Putamen (tissue), 1 donor: ENCODE measurements at regions not wholly inside any gene's neighbourhood (a gene's known extent, or its start where the extent isn't known, plus 50 kb on each side); places are given as distances from the start of the nearest gene placed in this dataset.

ENCODE experiments used
- DNase-seq: peaks from one replicate; pipeline ENCODE4 v3.0.0-alpha.2; 2016; ENCODE audit warnings: low spot score

- DNase-seq: no peak
These were observed 482.9 kb upstream of the TEX13C start for GRCh38 chrX:124836786-124837185.

- no peak for DNase-seq
These were observed 477.5 kb upstream of the TEX13C start for GRCh38 chrX:124842205-124842604.

- no peak for DNase-seq
These were observed 458.9 kb upstream of the TEX13C start for GRCh38 chrX:124860736-124861135.

- no peak for DNase-seq
These were observed 457.4 kb upstream of the TEX13C start for GRCh38 chrX:124862301-124862700.

GRCh38 chrX:124863303-124863702, 456.4 kb upstream of the TEX13C start:
- DNase-seq: no peak

GRCh38 chrX:124887572-124887971, 432.1 kb upstream of the TEX13C start:
- no peak for DNase-seq

GRCh38 chrX:124895947-124896346, 423.7 kb upstream of the TEX13C start:
- no peak for DNase-seq

- DNase-seq: no peak
These were observed 416.7 kb upstream of the TEX13C start for GRCh38 chrX:124902953-124903352.

GRCh38 chrX:124910611-124911010, 409.1 kb upstream of the TEX13C start:
- DNase-seq: no peak

- DNase-seq: no peak
These were observed 402.7 kb upstream of the TEX13C start for GRCh38 chrX:124917011-124917410.

- no peak for DNase-seq
These were observed 394.0 kb upstream of the TEX13C start for GRCh38 chrX:124925681-124926080.

GRCh38 chrX:124931241-124931640, 388.4 kb upstream of the TEX13C start:
- DNase-seq: no peak

GRCh38 chrX:124931958-124932357, 387.7 kb upstream of the TEX13C start:
- no peak for DNase-seq

GRCh38 chrX:124938715-124939114, 381.0 kb upstream of the TEX13C start:
- DNase-seq: no peak

- no peak for DNase-seq
These were observed 379.1 kb upstream of the TEX13C start for GRCh38 chrX:124940531-124940930.

- DNase-seq: no peak
These were observed 365.3 kb upstream of the TEX13C start for GRCh38 chrX:124954402-124954801.

- no peak for DNase-seq
These were observed 359.2 kb upstream of the TEX13C start for GRCh38 chrX:124960454-124960853.

- DNase-seq: no peak
These were observed 356.0 kb upstream of the TEX13C start, which contains the start of gene TENM1 for GRCh38 chrX:124963717-124964116. Gene TENM1, minus strand, starts transcription at chrX:124963817.

GRCh38 chrX:124975456-124975855, 344.2 kb upstream of the TEX13C start:
- no peak for DNase-seq

GRCh38 chrX:124981420-124981819, 338.3 kb upstream of the TEX13C start:
- no peak for DNase-seq

GRCh38 chrX:124984140-124984813, 335.4 kb upstream of the TEX13C start:
- DNase-seq: no peak

GRCh38 chrX:124986284-124986683, 333.4 kb upstream of the TEX13C start:
- DNase-seq: no peak

- DNase-seq: no peak
These were observed 325.9 kb upstream of the TEX13C start for GRCh38 chrX:124993735-124994134.

- DNase-seq: no peak
These were observed 325.3 kb upstream of the TEX13C start for GRCh38 chrX:124994404-124994803.
